Body of pancreas (tissue), 4 donors: ENCODE measurements at regions not wholly inside any gene's neighbourhood (a gene's known extent, or its start where the extent isn't known, plus 50 kb on each side); places are given as distances from the start of the nearest gene placed in this dataset.

Source experiments
- CTCF ChIP-seq, 7 experiments: fragments of 450-650 bp in 4 of 7; fragments of 200-600 bp in 3 of 7; sonication (generic) in 3 of 7; IDR thresholded peaks; one replicate each; pipeline ENCODE4 v1.5.1; 2016 to 2019; ENCODE audit warnings: antibody characterized with exemption in 7 of 7
- POLR2A ChIP-seq, 3 donors: fragments of 450-650 bp; IDR thresholded peaks; one replicate each; pipeline ENCODE4 v1.6.1; 2016; ENCODE audit warnings: antibody characterized with exemption in 3 of 3, mild to moderate bottlenecking in 2 of 3

- TF ChIP-seq CTCF (IDR thresholded peaks at IDR 0.05) (no peak), POLR2A (IDR thresholded peaks at IDR 0.05) (no peak)
These were observed 801.7 kb upstream of the BRINP3 start for GRCh38 chr1:191279266-191279800.
